GM12892 (cell line): ENCODE measurements at regions not wholly inside any gene's neighbourhood (a gene's known extent, or its start where the extent isn't known, plus 50 kb on each side); places are given as distances from the start of the nearest gene placed in this dataset.
A peak's percentile ranks its signal among the peaks of the same experiment; 100 is the strongest.

Source experiments
- DNase-seq: peaks from one replicate; pipeline ENCODE4 v3.0.0; 2011; ENCODE audit not compliant: insufficient read length
- FAIRE-seq: peaks from 2 replicates; lab custom pipeline; 2011; peaks lifted over from hg19 to GRCh38; lab: Jason Lieb, UNC
- POLR2A ChIP-seq: IDR thresholded peaks from 2 replicates; pipeline ENCODE4 v1.6.1; 2011; ENCODE audit warnings: low read depth, low read length, control low read depth
- POLR2AphosphoS5 ChIP-seq: IDR thresholded peaks from 2 replicates; pipeline ENCODE4 v1.6.1; 2011; ENCODE audit warnings: low read depth, low read length, control low read depth
- TAF1 ChIP-seq: IDR thresholded peaks from 2 replicates; pipeline ENCODE4 v1.6.1; 2011; ENCODE audit warnings: low read depth, mild to moderate bottlenecking, control low read depth, low read length, borderline replicate concordance

- DNase-seq (no peak), FAIRE-seq (no peak)
- no peak for TF ChIP-seq POLR2AphosphoS5
- TF ChIP-seq TAF1 = no peak
- TF ChIP-seq POLR2A = no peak
Measured at GRCh38 chr2:67638146-67638545, 241.0 kb downstream of the ETAA1 start.

GRCh38 chr2:67641312-67642045 is 244.3 kb downstream of the ETAA1 start:
- DNase-seq (no peak), FAIRE-seq (no peak)
- TF ChIP-seq TAF1 (no peak), POLR2AphosphoS5 (no peak), POLR2A (no peak)

- no peak for DNase-seq
- TF ChIP-seq TAF1 = no peak
- TF ChIP-seq POLR2A = no peak
- TF ChIP-seq POLR2AphosphoS5 = no peak
- FAIRE-seq = no peak
Measured at GRCh38 chr2:67642046-67642382, 244.9 kb downstream of the ETAA1 start.

- DNase-seq (no peak), FAIRE-seq (no peak)
- TF ChIP-seq POLR2AphosphoS5 (no peak), POLR2A (no peak), TAF1 (no peak)
Measured at GRCh38 chr2:67642961-67643360, 245.8 kb downstream of the ETAA1 start.

- TF ChIP-seq TAF1 = no peak
- no peak for TF ChIP-seq POLR2AphosphoS5
- TF ChIP-seq POLR2A = no peak
- FAIRE-seq (no peak), DNase-seq (no peak)
Measured at GRCh38 chr2:67645280-67646138, 248.4 kb downstream of the ETAA1 start.

GRCh38 chr2:67646714-67647333 is 249.7 kb downstream of the ETAA1 start:
- DNase-seq (no peak), FAIRE-seq (no peak)
- no peak for TF ChIP-seq POLR2A
- no peak for TF ChIP-seq POLR2AphosphoS5
- TF ChIP-seq TAF1 = no peak

- TF ChIP-seq TAF1 = no peak
- TF ChIP-seq POLR2A = no peak
- TF ChIP-seq POLR2AphosphoS5 = no peak
- DNase-seq (no peak), FAIRE-seq (no peak)
Measured at GRCh38 chr2:67649331-67650261, 252.5 kb downstream of the ETAA1 start.

GRCh38 chr2:67650291-67651133 is 253.4 kb downstream of the ETAA1 start:
- no peak for DNase-seq
- no peak for TF ChIP-seq POLR2A
- no peak for TF ChIP-seq POLR2AphosphoS5
- TF ChIP-seq TAF1 = no peak
- FAIRE-seq = no peak

- DNase-seq = no peak
- TF ChIP-seq TAF1 = no peak
- TF ChIP-seq POLR2AphosphoS5 = no peak
- TF ChIP-seq POLR2A = no peak
- no peak for FAIRE-seq
Measured at GRCh38 chr2:67651565-67651964, 254.4 kb downstream of the ETAA1 start.

- DNase-seq (peak; percentile 2), FAIRE-seq (no peak)
- TF ChIP-seq TAF1 = no peak
- no peak for TF ChIP-seq POLR2A
- no peak for TF ChIP-seq POLR2AphosphoS5
Measured at GRCh38 chr2:67652679-67653078, 255.5 kb downstream of the ETAA1 start.

GRCh38 chr2:67656875-67657274 is 259.7 kb downstream of the ETAA1 start:
- no peak for TF ChIP-seq POLR2AphosphoS5
- no peak for TF ChIP-seq POLR2A
- no peak for TF ChIP-seq TAF1
- FAIRE-seq = no peak

GRCh38 chr2:67658820-67659219 is 261.7 kb downstream of the ETAA1 start:
- TF ChIP-seq POLR2A = no peak
- TF ChIP-seq POLR2AphosphoS5 = no peak
- TF ChIP-seq TAF1 = no peak
- FAIRE-seq (no peak), DNase-seq (no peak)

More at GRCh38 chr2:67656875-67657274, 259.7 kb downstream of the ETAA1 start:
- no peak for DNase-seq
